ENCODE measurements at regions not wholly inside any gene's neighbourhood (a gene's known extent, or its start where the extent isn't known, plus 50 kb on each side); places are given as distances from the start of the nearest gene placed in this dataset.
"Not testable (repeated sequence)": the region's sequence is repeated elsewhere in the genome, so short reads cannot be mapped to it uniquely, and the experiment has no call there.

- DNase-seq, result not testable (repeated sequence)
Measured at GRCh38 chr4:124075276-124075675, 637.3 kb downstream of the ANKRD50 start.

DNA sequence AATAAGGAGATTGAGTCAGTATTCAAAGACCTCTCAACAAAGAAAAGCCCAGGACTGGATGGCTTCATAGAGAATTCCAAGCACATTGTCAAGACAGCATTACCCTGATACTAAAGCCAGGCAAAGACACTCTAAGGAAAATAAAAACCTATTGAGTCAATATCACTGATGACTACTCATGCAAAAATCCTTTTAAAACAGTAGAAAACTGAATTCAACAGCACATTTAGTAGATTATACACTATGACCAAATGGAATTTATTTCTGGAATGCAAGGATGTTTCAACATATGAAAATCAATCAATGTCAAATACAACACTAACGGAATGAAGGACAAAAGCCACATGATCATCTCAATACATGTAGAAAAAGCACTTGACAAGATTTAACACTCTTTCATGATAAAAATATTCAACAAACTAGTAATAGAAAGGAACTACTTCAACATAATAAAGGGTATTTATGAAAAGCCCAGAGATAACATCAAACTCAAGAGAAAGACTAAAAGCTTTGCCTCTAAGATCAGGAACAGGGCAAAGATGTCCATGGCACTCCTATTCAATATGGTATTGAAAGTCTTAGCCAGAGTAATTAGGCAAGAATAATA, 633.3 kb downstream of the ANKRD50 start:
- no peak for DNase-seq

DNA sequence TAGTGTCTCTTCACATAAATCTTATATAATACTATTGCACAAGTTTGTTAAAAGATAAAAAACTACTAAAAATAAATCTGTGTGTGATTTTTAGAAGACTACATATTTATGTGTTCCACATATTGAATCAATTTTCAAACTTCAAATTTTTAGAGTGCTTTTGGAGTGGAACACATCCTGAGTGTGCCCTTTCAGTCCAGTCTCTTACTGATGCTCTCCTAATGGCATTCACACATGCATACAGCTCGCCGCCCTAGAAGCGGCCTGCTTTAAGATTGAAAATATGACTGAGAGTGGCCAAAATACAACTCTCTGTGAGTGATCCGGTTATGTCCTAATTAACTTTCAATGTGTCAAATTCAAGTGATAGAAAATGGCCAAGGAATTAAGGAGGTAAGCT, 628.8 kb downstream of the ANKRD50 start:
- DNase-seq, result no peak

- DNase-seq, result no peak
Measured at GRCh38 chr4:124085561-124086180, 626.9 kb downstream of the ANKRD50 start.

DNA sequence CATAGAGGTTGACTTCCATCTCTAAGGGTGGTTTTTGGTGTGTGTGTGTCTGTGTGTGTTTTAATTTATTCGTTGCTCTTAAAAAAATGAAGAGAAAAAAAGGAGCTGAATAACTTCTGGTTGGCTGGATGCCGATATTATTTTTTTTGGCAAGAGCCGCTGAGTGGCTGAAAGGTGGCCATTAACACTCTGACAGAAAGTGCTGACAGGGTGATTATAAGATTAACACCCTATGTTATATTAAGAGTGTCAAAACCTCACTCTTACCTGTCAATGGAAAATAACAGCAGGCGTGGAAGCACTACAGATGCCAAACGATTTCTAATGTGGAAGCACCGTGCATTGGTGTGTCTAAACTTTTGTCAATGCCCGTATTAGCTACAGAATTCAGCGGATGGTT, 622.5 kb downstream of the ANKRD50 start:
- DNase-seq, result peak; percentile 8

GRCh38 chr4:124092101-124092500, 620.4 kb downstream of the ANKRD50 start:
- no peak for DNase-seq

- DNase-seq, result no peak
Measured at GRCh38 chr4:124092541-124092984, 620.0 kb downstream of the ANKRD50 start.

- no peak for DNase-seq
Measured at GRCh38 chr4:124095621-124096020, 616.9 kb downstream of the ANKRD50 start.

DNA sequence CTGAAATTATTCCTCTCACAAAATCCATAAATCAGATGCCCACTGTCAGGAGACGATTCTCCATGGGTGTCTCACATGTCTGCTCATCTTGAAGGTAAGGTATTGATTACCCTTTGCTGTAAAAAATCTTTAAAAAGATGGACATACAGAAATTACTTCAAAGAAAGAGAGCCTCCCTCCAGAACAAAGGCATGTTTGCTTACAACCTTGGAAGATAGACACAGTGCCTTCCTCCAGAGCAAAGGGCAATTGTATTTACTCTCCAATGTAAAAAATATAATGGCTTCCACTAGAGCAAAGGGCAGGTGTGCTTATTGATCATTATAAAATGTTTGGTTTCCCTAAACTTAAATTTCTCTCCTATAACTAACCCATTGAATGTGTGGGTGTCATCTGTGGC, 616.2 kb downstream of the ANKRD50 start:
- DNase-seq, result no peak

GRCh38 chr4:124097447-124097846, 615.1 kb downstream of the ANKRD50 start:
- no peak for DNase-seq

GRCh38 chr4:124104101-124104500, 608.4 kb downstream of the ANKRD50 start:
- no peak for DNase-seq

- no peak for DNase-seq
Measured at GRCh38 chr4:124104628-124105027, 607.9 kb downstream of the ANKRD50 start.

DNA sequence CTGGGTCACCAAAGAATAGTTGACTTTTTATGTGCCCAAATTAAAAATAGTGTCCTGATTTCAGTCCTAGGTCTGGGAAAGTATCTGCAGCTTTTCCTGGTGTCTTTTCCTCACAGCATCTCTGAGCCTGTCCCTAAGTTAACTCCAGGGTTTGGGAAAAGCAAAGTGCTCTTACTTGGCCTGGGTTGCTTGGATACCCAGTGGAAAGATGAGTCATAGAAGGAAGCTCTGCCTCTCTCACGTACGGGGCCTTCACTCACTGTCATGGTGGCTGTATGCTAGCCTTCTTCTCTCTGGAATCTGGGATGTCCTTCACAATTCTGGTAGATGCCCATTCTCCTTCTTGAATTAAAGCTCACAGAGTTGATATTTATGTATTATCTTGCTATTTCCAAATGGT, 607.3 kb downstream of the ANKRD50 start:
- DNase-seq, result no peak

- DNase-seq, result no peak
Measured at GRCh38 chr4:124111411-124111810, 601.1 kb downstream of the ANKRD50 start.

- DNase-seq, result peak; percentile 74
Measured at GRCh38 chr4:124111922-124112321, 600.6 kb downstream of the ANKRD50 start.

GRCh38 chr4:124118061-124118460, 594.5 kb downstream of the ANKRD50 start:
- DNase-seq, result no peak

GRCh38 chr4:124121461-124121971, 591.0 kb downstream of the ANKRD50 start:
- DNase-seq, result no peak

DNA sequence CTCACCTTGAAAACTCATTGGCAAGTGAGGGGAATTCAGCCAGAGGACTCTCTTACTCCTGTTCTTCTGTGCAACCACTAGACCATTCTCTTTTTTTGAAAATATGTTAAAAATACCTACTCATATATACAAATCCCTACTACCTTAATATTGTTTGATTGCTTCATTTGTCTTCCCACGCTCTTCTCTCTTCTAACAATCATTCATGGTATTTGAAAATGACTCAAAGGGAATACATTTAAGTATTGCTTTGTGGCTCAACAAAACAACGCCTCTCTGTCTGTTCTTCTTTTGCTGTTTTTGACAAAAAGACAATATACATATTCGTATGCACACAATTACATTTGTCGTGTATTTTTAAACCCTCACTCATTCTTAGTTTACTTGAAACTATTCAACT, 589.4 kb downstream of the ANKRD50 start:
- no peak for DNase-seq

GRCh38 chr4:124123721-124124120, 588.8 kb downstream of the ANKRD50 start:
- DNase-seq, result no peak

DNA sequence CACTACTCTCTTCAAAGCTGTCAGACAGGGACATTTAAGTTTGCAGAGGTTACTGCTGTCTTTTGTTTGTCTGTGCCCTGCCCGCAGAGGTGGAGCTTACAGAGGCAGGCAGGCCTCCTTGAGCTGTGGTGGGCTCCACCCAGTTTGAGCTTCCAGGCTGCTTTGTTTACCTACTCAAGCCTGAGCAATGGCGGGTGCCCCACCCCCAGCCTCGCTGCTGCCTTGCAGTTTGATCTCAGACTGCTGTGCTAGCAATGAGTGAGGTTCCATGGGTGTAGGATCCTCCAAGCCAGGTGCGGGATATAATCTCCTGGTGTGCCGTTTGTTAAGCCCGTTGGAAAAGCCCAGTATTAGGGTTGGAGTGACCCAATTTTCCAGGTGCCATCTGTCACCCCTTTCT, 581.2 kb downstream of the ANKRD50 start:
- not testable (repeated sequence) for DNase-seq

DNA sequence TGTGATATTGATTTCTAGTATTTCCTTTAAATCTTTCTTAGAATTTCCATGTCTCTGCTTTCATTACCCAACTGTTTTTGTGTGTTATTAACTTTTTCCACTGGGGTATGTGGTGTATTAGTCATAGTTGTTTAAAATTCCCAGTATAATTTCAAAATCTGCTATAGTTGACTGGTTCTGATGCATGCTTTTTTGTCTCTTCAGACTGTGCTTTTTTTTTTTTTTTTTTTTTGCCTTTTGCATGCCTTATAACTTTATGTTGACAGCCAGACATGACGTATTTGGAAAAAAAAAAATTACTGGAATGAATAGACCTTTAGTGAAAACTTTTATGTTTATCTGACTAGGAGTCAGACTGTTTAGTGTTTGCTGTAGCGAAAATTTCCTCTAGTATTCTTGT, 580.4 kb downstream of the ANKRD50 start:
- DNase-seq, result no peak

DNA sequence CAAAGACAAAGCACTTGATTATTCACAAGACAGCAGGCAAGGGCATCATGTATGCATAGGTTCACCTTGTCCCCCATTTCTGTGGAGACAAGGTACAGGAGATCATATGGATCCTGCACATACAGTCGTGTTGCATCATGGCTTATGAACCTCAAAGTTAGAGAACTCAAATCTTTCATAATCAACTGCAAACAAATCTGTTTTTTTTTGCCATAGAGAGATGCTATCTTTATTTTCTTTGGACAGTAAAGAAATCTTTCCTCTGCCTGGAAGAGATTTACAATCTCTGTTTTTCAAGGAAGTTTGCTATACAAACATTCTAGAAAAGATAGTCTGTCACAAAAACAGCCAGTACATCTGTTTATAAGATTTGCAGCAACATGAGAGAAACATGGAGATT, 578.8 kb downstream of the ANKRD50 start:
- DNase-seq, result no peak

DNA sequence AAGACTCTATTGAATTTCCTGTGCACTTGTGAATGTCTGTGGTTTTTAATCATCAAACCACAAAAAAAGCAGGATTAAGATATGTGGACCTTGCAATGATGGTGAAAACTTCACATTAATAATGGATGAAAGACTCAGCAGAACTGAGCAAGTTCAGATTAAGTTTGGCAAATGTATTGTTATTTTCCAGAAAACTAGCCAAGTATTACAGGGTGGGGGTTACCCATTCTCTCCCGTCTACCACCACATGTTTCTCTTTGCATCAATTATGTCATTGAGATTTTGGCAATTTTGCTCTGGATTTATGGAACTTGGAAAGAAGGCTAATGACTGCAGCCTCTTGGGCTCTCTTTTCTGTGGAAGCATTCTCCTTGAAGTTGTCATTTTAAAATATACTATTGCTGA, 577.1 kb downstream of the ANKRD50 start:
- DNase-seq, result no peak

DNA sequence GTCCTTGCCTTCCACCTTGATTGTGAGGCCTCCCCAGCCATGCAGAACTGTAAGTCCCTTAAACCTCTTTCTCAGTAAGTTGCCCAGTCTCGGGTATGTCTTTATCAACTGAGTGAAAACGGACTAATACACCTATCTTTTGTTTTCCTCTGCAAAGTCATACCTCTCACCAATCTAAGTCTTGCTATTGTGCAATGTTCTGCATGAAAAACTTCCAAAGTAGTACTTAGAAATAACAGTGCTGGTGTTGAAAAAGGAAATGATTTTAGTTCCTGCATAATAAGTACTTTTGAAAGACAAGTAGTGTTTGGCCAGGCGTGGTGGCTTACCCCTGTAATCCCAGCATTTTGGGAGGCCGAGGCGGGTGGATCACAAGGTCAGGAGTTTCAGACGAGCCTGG, 573.5 kb downstream of the ANKRD50 start:
- no peak for DNase-seq

GRCh38 chr4:124143632-124144031, 568.9 kb downstream of the ANKRD50 start:
- no peak for DNase-seq
